GM21390 (cell line): ENCODE measurements at regions not wholly inside any gene's neighbourhood (a gene's known extent, or its start where the extent isn't known, plus 50 kb on each side); places are given as distances from the start of the nearest gene placed in this dataset.

Experiments used
- ATAC-seq: cut with Tn5 transposase; IDR thresholded peaks from one replicate; pipeline ENCODE4 v1.9.1; 2021; ENCODE audit not compliant: unreplicated experiment

DNA sequence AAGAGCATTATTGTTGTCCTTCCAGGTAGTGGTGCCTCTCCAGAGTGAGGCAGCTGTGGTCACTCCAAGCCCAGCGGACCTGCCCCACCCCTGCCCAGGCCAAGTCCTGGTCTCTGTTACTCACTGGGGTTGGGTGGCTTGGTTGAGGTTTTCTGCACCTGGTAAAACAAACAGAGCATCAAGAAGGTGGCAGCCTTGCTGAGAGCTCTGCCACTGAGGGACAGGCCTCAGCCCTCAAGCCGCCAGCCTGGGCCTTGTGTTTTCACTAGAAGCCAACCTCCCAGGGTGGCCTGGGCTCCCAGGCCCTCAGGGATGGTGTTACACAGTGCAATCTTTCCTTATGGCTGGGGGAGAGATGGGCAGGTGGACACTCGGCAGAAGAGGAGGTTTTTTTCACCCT lies 182.7 kb downstream of the BCOR start:
- ATAC-seq: no peak

DNA sequence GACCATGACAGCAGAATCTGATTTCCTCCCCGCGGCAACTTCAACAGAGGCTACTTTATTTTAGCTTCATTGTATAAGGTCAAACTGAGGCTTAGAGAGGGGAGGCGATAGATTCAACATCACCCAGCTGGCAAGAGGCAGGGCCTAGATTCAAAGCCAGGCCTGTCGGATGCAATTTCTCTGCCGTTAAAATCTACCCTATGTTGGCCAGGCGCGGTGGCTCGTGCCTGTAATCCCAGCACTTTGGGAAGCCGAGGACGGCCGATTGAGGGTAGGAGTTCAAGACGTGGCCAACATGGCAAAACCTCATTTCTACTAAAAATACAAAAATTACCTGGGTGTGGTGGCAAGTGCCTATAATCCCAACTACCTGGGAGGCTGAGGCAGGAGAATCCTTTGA lies 182.2 kb downstream of the BCOR start:
- ATAC-seq: no peak

DNA sequence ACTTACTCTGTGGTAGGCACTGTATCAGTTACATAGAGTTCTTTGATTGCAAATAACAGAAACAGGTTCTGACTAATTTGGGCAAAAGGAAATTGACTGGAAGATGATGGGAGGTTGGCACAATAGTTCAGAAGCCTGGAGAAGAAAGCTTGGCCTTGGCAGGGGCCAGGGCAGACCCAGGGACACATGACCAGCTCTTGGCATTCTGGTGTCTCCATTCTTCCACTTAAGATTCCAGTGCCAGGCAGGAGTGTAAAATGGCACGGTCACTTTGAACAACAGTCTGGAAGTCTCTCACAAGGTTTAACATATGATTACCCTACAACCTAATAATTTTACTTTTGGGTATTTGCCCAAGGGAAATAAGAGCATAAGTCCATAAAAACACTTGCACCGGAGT lies 175.9 kb downstream of the BCOR start:
- no peak for ATAC-seq

DNA sequence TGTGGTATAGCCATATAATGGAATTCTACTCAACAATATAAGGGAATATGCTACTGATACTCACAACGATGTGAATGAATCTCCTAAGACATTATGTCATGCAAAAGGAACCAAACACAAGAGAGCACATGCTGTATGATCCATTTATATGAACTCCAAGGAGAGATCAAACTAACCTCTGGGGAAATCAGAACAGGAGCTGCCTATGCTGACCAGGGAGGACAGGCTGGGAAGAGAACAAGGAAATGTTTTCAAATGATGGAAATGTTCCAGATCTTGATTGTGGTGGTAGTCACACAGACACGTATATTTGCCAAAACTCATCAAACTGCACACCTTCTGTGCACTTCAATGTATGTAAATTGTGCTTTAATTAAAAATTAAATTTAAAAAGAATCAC lies 175.3 kb downstream of the BCOR start:
- ATAC-seq: no peak

DNA sequence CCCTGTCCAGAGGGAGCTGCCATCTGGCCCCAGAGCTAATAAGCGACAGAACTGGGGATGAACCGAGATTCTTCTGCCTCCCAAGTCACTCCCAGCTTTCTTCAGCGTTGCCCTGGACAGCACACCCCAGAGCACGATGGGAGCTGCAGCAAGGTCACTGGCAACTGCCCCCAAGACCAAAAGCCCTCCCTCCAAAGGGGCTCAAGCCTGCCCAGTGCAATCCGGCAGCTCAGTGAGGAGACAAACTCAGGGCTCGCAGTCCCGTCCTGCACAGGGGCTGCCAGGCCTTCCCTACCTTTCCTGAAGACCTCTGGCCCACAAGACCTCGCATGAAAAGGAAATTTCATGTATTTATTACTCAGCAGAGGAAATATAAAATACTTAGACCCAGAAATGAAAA lies 174.8 kb downstream of the BCOR start:
- no peak for ATAC-seq

DNA sequence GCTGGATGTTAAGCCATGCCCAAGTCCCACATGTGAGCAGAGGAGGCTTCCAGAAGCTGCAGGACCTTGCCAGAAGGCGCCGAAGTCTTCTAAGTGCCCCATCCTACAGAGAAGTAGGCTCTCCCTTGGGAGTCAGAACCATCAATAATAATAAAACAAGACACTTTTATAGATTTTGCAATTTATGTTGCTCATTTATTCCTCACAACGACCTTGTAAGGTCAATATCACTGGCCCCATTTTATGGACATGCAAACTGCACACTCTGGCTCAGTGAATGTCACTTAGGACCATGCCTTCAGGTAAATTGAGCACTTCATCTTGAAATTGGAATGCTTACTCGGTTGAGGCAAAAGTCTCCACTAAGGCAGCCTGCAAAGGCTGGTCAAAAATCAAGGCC lies 170.4 kb downstream of the BCOR start:
- no peak for ATAC-seq

DNA sequence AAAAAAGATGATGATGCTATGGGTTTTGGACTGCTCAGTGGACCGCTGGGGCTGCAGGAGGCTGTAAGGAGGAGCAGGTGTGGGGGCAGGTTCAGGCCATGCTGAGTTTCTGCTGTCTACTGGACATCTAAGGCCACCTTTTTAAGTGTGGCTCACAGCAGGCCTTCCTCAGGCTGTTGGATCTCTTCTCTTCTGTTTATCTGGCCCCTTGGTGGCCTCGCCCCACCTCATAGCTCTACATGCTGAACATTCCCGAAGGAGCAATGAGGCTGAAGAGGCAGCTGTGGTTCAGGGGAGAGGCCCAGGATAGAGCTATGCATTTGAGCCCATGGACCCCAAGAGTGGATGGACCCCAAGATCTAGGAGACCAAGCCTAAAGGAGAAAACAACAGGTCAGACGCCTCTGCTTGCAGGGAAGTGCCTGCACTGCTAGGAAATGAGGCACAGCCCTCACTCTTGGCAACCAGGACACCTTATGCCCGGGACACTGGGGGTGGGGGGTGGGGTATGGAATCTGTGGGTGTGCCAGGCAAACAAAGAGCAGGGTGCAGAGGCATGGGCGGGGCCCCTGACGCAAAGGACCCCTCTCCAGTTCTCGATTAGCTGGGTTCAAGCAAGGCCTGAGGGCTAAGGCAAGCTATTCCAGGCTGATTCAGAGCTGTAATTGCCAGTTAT lies 168.9 kb downstream of the BCOR start:
- ATAC-seq: no peak

DNA sequence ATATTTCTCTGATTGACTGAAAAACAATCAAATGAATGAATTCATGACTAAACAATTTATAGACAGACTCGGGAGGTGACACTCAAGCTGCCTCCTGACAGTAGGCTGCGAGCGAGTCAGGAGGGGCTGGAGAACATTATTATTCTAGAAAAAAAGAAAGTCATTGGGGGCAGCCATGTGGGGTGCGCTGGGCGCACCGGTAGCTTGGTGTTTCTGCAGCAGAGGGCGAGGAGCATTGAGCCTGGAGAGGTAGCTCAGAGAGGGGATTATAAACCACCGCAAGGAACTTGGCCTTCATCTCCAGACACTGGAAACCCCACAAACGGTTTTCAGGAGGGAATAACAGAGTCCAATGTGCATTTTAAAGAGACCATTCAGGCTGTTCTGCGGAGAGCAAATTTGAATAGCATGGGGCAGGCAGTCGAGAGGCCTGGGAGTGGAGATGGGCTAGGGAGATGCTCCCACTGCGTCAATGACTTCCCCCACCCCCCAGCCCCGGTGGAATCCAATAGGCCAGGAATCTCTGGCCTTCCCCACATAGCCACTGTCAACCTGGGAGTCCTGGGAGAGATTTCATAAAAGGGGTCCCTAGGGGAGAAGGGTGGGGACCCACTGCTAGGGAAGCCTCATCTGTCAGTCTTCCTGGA lies 168.3 kb downstream of the BCOR start:
- ATAC-seq: no peak

DNA sequence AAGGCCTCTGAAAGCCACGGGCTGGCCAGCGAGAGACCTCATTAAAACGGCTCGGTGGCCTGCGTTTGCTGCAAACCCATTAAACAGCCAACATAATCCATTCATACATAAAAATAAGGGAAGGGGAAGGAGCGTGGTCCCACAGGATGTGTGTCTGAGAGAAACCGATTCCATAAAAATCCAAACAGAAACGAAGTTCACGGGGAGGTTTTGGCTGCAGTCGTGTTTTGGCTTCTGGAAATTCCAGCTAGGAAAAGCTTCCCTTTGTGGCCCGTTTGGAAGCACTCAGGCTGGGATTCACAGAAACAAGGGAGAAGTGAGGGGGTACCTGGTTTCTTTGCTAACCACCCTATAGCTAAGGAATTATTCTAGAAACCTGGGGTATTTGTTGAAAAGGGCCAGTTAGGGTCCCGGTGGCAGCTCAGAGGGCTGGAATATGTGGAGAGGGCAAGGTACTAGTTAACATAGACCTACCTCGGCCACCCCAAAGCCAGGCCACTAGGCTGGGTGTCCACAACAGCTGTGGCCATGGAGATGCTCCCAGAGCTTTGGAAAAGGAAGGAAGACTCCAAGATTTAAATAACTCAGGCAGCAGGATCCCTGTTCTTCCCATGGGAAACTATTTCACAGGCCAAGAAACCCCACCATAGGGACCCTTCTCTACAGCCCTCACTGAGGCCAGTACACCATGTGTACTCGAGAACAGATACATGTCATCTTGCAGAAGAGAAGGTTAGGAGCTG lies 166.8 kb downstream of the BCOR start:
- no peak for ATAC-seq

DNA sequence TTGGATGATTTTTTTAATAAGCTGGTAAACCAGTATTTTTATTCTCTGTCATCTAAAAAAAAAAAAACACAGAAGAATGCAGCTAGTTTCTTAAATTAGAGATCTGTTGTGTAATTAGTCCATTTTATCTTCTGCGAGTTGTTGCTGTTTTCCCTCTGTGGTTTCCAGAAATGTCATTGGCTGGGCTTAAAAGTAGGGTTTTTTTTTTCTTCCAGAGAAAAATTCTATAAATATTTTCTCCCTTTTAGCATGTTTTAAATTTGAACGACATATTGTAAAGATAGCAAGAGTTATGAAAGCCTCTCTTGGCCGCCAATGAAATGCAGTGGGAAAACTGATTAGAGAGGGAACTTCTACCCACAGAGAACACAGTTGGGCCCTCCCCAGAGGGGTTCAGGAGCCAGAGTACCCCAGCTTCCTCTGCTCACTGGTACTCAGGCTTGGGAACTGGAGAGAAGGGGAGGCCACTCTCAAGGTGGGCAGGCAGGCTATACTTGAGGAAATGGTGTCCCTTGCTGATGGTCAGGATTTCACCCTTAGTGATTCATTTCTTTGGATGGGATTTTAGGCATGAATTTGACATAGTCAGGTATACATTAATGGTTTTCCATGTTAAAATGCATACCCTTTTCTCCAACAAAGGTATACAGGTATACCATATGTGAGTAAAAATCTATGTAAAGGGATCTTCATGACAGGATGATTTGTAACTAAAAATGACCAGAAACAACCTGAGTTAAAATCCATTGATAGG lies 166.1 kb downstream of the BCOR start:
- no peak for ATAC-seq

DNA sequence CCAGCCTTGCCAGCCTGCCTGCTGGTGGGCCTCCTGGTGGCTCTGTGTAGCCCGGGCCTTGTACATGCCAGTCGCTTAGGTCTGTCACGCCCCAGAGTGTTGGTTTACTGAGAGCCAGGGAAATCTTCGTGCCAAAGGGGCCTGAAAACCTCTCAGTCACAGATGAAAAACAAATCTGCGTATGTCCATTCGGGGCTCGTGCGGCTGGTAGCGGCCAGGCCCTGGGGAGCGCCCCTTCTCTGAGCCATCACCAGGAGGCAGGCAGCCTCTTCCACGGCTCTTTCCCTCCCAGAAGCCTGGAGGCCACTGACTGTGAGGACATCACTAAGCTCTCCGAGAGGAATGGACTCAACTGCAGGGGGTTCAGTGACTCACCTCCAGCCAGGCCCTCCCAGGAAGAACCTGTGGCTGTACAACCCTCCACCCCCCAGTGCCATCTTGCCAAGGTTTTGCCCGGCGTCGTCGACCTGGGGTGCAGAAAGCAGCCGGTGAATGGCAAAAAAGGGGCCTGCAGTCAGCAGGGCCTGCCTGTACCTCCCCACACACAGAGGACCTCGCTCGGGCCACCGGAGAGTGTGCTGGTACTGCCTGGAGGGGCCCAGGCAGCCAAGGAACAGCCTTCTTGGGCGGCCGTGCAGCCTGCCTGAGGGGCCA lies 162.2 kb downstream of the BCOR start:
- ATAC-seq: no peak

DNA sequence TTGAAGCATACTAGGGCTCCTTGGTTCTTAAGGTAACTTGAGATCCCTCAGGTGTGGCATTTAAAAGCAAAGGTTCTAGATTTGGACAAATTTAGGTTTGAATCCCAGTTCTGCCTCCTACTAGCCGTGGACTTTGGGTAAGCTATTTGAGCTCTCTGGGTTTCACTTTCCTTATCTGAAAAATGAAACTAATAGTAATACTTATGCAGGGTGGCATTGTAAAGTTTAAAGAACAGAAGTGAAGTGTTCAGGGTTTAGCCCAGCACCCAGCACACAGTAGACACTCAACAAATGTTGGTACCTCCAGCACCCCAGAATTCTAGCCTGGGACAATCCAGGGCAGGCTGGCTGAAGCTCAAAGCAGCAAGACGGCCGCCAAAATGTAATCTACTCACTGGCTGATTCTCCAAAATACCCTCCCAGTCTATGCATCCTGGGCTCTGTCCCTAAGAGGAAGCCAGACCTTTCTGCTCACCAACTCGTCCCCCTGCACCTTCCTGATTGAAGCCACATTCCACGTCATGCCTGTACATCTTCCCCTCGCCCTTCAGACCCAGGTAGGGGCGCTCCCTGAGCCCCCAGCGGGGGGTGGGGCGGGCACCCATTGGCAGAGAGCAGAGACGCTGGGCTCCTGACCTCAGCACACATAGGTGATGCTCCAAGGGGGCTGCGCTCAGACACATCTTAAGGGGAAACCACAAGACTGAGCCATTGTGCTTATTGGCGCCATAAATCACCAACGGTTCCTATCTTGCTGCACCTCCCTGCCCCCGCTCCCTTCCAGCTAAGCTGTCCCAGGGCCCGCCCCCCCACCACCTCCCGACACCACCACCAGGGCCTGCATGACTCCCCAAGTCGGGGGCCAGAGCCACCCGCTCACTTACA lies 160.6 kb downstream of the BCOR start:
- peak; percentile 85 for ATAC-seq

DNA sequence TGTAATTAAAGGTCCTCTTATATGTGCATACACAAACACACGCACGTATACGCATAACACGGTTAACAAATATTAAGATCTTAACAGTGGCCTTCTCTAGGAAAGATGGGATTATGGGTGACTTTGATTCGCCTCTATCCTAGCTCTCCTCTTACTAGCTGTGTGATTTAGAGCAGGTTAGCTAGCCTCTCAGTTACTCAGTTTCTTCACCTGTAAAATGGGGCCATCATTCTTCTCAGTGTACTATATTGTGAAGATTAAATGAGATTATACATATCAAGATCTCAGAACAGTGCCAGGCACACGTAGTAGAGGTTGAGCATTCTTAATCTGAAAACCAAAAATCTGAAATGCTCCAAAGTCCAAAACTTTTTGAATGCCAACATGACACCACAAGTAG lies 159.3 kb downstream of the BCOR start:
- ATAC-seq: no peak

DNA sequence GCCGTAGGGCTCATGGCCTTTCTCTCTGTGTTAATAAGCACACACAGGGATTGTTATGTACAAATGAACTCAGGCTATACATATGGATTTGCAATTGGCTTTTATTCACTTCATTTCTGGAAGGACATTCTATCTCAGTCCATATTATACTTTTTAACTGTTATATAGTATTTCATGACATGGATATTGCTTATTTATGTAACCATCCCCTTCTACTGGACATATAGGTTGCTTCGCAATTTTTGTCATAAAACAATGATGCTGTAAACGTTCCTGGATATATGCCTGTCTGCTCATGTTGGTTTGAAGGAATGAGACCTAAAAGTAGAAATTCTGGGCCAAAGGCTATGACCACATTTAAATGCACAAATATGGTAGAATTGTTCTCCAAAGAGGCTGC lies 158.1 kb downstream of the BCOR start:
- no peak for ATAC-seq

DNA sequence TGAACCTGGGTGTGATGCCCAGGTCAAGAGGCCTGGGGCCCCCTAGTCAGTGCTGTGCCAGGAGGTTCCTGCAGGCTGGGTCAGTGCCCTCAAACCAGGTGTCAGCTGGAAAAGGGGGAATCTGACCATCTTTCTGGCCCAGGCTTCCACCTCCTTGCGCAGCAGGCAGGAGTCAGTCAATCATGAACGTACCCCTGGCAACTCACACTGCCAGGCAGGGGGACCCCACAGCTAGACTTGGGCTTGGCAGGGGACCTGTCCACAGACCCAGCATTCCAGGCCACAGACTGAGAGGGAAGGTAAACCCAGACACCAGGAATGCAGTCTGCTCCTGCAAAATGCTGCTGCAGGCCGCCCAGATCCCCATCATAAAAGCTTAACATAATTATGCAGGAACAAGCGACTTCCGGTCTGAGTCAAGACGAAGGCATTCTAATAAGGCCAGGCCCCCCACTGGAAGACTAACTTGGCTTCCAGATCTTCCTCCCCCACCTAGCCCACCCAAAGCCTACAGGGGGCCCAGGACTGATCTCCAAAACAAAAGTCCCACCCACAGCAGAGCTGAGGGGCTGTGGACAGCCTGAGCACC lies 156.3 kb downstream of the BCOR start:
- no peak for ATAC-seq

DNA sequence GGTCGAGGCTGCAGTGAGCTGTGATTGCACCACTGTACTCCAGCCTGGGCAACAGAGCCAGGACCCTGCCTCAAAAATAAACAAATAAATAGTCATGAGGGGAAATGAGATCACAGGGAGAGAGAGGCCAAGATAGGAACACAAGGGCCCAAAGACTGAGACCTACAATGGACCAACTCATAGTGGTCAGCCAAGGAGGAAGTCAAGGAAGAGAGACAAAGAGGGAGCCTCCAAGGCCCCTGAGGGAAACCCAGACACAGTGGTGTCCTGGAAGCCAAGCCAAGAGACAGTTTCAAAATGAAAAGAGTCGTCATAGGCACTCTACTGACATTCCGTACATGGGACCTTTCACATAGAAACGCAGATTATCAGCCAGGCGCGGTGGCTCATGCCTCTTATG lies 153.3 kb downstream of the BCOR start:
- ATAC-seq: no peak

DNA sequence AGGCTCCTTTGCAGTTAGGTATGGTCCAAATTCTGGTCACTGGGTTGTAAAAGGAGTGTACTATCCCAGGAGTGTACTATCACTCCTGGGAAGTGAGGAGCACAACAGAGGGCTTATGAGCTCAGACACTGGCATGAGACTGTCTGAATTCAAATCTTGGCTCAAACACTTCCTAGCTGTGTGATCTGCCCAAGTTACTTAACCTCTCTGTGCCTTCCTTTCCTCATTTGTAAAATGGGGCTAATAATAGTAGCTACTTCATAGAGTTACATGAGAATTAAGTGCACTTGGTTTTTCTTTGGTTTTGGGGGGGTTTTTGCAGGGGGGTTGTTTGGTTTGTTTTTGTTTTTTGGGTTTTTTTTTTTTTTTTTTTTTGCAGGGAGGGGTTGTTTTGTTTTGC lies 152.0 kb downstream of the BCOR start:
- no peak for ATAC-seq

DNA sequence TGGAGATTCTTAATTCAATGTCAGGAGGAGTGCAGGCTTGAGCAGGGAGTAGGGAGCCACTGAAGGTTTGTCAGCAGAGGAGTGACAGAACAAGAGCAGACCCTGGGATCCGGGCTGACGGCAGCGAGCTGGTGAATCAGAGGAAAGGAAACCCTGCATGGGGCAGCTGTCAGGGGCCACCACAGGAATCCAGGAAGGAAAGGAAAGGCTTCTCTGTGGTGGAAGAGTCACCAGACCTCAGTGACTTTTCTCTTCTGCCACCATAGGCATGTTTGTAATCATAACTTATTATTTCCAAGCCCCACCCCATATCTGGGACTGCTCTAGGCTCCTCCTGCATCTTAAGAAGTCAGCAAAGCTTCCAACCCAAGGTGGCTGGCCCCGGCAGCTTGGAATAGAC lies 150.9 kb downstream of the BCOR start:
- no peak for ATAC-seq

DNA sequence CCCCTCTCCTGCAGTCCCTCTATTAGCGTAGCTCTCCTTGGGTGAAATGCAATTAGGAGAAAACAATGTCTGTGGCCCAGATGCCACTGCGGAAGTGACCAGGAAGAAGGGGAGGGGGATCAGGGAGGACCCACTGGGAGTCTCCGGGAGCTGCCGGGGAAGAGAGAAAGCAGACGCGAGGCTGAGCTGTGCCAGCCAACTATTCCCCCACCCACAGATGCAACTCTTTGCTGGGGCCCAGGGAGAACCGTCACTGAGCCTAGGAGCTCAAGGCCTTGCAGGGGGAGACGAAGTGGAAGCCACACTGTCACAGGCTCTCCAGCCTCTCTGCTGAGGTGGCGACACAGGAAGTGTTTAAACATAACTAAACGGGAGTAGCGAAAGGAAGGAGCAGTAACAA lies 149.2 kb downstream of the BCOR start:
- ATAC-seq: no peak
